ENCODE measurements at regions not wholly inside any gene's neighbourhood (a gene's known extent, or its start where the extent isn't known, plus 50 kb on each side); places are given as distances from the start of the nearest gene placed in this dataset.

DNA sequence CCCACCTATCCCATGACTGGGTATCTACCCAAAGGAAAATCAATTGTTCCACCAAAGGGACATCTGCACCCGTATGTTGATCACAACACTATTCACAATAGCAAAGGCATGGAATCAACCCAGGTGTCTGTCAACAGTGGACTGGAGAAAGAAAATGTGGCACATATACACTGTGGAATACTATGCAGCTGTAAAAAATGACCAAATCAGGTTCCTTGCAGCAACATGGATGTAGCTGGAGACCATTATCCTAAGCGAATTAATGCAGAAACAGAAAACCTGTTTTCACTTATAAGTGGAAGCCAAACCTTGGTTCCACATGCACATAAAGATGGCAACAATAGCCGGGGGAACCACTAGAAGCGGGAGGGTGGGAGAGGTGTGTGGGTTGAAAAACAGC is 228.6 kb downstream of the UQCRFS1 start:
- no peak for DNase-seq (ENCODE audit: extremely low read depth, low read depth)
- TF ChIP-seq, protein P1, sequence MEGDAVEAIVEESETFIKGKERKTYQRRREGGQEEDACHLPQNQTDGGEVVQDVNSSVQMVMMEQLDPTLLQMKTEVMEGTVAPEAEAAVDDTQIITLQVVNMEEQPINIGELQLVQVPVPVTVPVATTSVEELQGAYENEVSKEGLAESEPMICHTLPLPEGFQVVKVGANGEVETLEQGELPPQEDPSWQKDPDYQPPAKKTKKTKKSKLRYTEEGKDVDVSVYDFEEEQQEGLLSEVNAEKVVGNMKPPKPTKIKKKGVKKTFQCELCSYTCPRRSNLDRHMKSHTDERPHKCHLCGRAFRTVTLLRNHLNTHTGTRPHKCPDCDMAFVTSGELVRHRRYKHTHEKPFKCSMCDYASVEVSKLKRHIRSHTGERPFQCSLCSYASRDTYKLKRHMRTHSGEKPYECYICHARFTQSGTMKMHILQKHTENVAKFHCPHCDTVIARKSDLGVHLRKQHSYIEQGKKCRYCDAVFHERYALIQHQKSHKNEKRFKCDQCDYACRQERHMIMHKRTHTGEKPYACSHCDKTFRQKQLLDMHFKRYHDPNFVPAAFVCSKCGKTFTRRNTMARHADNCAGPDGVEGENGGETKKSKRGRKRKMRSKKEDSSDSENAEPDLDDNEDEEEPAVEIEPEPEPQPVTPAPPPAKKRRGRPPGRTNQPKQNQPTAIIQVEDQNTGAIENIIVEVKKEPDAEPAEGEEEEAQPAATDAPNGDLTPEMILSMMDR (IDR thresholded peaks at IDR 0.05; ENCODE audit: low read depth, low read length, missing control alignments): no peak
- H3K4me3 ChIP-seq (replicated peaks; ENCODE audit: low read depth, low read length): no peak overlapping the region

DNA sequence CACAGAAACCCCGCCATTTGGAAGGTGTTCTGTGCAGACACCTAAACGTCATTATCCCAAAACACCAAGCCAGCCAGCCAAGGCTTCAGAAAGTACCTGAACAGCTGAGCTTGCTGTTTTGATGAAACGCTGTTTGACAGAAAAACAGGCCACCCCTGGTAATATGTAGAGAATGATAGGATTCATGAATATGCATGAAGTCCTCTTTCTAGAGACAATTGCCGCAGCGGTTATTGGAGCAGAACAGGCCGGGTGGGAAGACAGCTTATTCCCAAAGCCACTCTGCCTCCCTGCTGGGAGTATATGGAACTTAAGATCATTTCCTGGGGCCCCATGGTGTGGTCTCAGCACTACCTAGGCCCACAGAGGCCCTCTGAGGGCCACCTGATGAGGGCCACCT is 229.5 kb downstream of the UQCRFS1 start:
- no peak overlapping the region for H3K4me3 ChIP-seq (replicated peaks; ENCODE audit: low read depth, low read length)
- TF ChIP-seq, protein P1 (IDR thresholded peaks at IDR 0.05; ENCODE audit: low read depth, low read length, missing control alignments): no peak
- DNase-seq (ENCODE audit: extremely low read depth, low read depth): no peak

DNA sequence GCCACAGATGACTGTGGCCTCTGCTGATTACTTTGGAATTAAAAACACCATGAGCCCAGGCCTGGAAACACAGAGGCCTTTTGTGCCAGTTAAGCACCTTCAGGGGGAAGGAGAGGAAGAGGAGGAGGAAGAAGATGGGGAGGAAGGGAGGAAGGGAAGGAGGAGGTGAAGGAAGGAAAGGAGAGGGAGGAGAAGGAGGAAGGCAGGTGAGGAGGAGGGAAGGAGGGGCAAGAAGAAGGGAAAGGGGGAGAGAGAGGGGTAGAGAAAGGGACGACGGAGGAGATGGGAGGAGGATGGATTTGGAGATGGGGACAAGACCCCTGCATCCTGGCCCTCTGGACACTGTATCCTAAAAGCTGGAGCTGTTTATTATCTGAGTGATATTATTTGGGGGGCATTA is 231.0 kb downstream of the UQCRFS1 start:
- H3K4me3 ChIP-seq (replicated peaks; ENCODE audit: low read depth, low read length): no peak overlapping the region
- TF ChIP-seq, protein P1 (IDR thresholded peaks at IDR 0.05; ENCODE audit: low read depth, low read length, missing control alignments): no peak
- DNase-seq (ENCODE audit: extremely low read depth, low read depth): no peak

DNA sequence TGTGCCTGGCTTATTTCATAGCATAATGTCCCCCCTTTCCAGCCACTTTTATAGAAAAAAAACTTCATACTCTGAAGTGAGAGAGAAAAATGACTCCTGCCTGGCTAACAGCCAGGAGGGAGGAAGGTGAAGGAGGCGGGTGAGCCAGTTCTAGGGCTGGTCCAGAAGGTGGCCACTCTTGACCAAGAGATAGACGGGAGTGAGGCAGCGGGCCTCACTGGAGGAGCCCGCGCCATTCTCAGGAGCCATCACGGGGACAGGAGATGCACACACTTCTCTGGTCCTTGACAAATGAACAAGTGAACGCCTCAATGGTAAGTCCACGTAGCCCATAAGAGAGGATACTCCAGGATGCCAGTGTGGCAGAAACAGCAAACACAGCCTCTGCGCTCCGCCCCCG is 231.4 kb downstream of the UQCRFS1 start:
- TF ChIP-seq, protein P1 (IDR thresholded peaks at IDR 0.05; ENCODE audit: low read depth, low read length, missing control alignments): no peak
- H3K4me3 ChIP-seq (replicated peaks; ENCODE audit: low read depth, low read length): no peak overlapping the region
- DNase-seq (ENCODE audit: extremely low read depth, low read depth): no peak

DNA sequence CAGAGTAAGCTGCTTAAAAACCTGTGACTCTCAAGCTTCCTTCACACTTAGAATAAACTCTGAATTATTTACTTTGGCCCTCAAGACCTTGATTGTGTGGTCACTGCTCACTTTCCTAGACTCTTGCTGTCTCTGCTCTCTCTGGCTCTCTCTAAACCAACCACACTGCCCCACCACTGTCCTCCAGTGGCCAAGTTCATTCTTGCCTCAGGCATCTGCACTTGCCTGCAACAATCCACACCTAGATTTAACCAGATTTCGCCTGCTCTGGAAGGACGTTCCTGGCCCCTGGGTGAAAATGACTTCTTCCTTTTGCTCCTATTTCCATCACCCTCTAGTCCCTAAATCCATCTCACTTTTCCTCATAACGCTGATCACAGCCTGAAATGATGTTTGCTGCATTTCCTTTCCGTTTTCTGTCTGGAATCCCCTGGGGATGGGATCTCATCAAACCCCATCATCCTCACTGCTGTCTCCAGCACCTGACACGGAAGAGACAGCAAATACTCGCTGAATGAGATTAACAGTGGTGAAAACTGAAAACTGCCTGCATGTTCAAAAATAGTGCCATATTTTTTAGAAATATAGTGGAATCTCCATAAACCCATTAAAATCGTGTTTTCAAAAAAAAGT is 232.6 kb downstream of the UQCRFS1 start:
- TF ChIP-seq, protein P1 (IDR thresholded peaks at IDR 0.05; ENCODE audit: low read depth, low read length, missing control alignments): no peak
- DNase-seq (ENCODE audit: extremely low read depth, low read depth): no peak
- H3K4me3 ChIP-seq (replicated peaks; ENCODE audit: low read depth, low read length): no peak overlapping the region

DNA sequence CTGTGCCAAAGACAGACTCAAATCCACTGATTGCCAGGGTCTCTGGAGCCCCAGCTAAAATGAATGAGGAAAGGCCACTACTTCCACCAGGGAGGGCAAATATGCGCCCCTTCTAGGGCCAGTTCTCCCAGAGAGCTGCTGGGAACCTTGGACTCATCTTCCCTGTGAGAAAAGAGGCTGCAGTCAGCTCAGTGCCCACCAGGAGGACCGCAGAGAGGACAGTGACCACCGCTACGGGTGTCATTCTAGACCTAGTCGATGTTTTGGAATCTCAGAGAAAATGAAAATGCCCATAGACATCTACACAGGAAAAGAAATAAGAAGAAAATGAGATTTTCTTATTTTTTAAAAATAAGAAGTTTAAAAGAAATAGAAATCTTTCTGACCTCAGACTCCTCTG is 235.1 kb downstream of the UQCRFS1 start:
- TF ChIP-seq, protein P1 (IDR thresholded peaks at IDR 0.05; ENCODE audit: low read depth, low read length, missing control alignments): no peak

More for the DNA sequence above, 235.1 kb downstream of the UQCRFS1 start:
- no peak for DNase-seq (ENCODE audit: extremely low read depth, low read depth)
- no peak overlapping the region for H3K4me3 ChIP-seq (replicated peaks; ENCODE audit: low read depth, low read length)
